IPS-NIHi11 (cell line): ENCODE measurements at regions not wholly inside any gene's neighbourhood (a gene's known extent, or its start where the extent isn't known, plus 50 kb on each side); places are given as distances from the start of the nearest gene placed in this dataset.

Source experiments
- DNase-seq: peaks from one replicate; pipeline ENCODE4 v3.0.0; 2012; ENCODE audit warnings: mixed read lengths, low spot score

GRCh38 chr1:14499312-14500040, 99.0 kb upstream of the KAZN start:
- no peak for DNase-seq

GRCh38 chr1:14500041-14500440, 98.4 kb upstream of the KAZN start:
- no peak for DNase-seq

GRCh38 chr1:14500912-14501311, 97.6 kb upstream of the KAZN start:
- no peak for DNase-seq

GRCh38 chr1:14504517-14504916, 94.0 kb upstream of the KAZN start:
- no peak for DNase-seq

- DNase-seq = no peak
Observed at GRCh38 chr1:14506471-14507255, 91.8 kb upstream of the KAZN start.

GRCh38 chr1:14507262-14507661, 91.2 kb upstream of the KAZN start:
- no peak for DNase-seq

- no peak for DNase-seq
Observed at GRCh38 chr1:14508613-14509012, 89.9 kb upstream of the KAZN start.

- no peak for DNase-seq
Observed at GRCh38 chr1:14511166-14511680, 87.3 kb upstream of the KAZN start.

- DNase-seq = no peak
Observed at GRCh38 chr1:14511796-14512585, 86.5 kb upstream of the KAZN start.

- no peak for DNase-seq
Observed at GRCh38 chr1:14513111-14513510, 85.4 kb upstream of the KAZN start.

GRCh38 chr1:14514739-14515138, 83.7 kb upstream of the KAZN start:
- no peak for DNase-seq

- DNase-seq = no peak
Observed at GRCh38 chr1:14516974-14517840, 81.3 kb upstream of the KAZN start.

- no peak for DNase-seq
Observed at GRCh38 chr1:14517841-14518180, 80.7 kb upstream of the KAZN start.

GRCh38 chr1:14519976-14520375, 78.5 kb upstream of the KAZN start:
- DNase-seq = no peak

GRCh38 chr1:14520514-14521163, 77.8 kb upstream of the KAZN start:
- no peak for DNase-seq

GRCh38 chr1:14521622-14522021, 76.9 kb upstream of the KAZN start:
- no peak for DNase-seq

- no peak for DNase-seq
Observed at GRCh38 chr1:14522077-14522925, 76.2 kb upstream of the KAZN start.

GRCh38 chr1:14522926-14523241, 75.6 kb upstream of the KAZN start:
- DNase-seq = peak; percentile 38

GRCh38 chr1:14524826-14525636, 73.5 kb upstream of the KAZN start:
- no peak for DNase-seq

- DNase-seq = no peak
Observed at GRCh38 chr1:14529475-14529874, 69.0 kb upstream of the KAZN start.
